Glutamatergic neuron (in vitro differentiated cells): ENCODE measurements at regions not wholly inside any gene's neighbourhood (a gene's known extent, or its start where the extent isn't known, plus 50 kb on each side); places are given as distances from the start of the nearest gene placed in this dataset.

Source experiments
- DNase-seq: peaks from one replicate; pipeline ENCODE4 v3.0.0; 2022
- H3K27ac Mint-ChIP-seq: one replicate; pipeline ENCODE4 v1.8.0; 2020; ENCODE audit warnings: mild to moderate bottlenecking, mixed read lengths, inconsistent platforms; ENCODE audit not compliant: unreplicated experiment
- H3K27me3 Mint-ChIP-seq: one replicate; pipeline ENCODE4 v1.8.0; 2020; ENCODE audit warnings: mild to moderate bottlenecking, moderate library complexity, mixed read lengths, inconsistent platforms; ENCODE audit not compliant: unreplicated experiment
- H3K36me3 Mint-ChIP-seq: one replicate; pipeline ENCODE4 v1.8.0; 2020; ENCODE audit warnings: mild to moderate bottlenecking, mixed read lengths, inconsistent platforms; ENCODE audit not compliant: unreplicated experiment
- H3K4me1 Mint-ChIP-seq: one replicate; pipeline ENCODE4 v1.8.0; 2020; ENCODE audit warnings: mild to moderate bottlenecking, low read depth, mixed read lengths, inconsistent platforms; ENCODE audit not compliant: unreplicated experiment
- H3K4me3 Mint-ChIP-seq: one replicate; pipeline ENCODE4 v1.8.0; 2020; ENCODE audit warnings: mild to moderate bottlenecking, mixed read lengths, inconsistent platforms; ENCODE audit not compliant: unreplicated experiment
- H3K9me3 Mint-ChIP-seq: one replicate; pipeline ENCODE4 v1.8.0; 2020; ENCODE audit warnings: mild to moderate bottlenecking, moderate library complexity, mixed read lengths, inconsistent platforms; ENCODE audit not compliant: unreplicated experiment
- TF ChIP-seq, protein P1 (sequence below): fragments of 200-600 bp; sonication (generic); IDR thresholded peaks from one replicate; pipeline ENCODE4 v1.5.0; 2021; ENCODE audit not compliant: partially characterized antibody, unreplicated experiment

DNA sequence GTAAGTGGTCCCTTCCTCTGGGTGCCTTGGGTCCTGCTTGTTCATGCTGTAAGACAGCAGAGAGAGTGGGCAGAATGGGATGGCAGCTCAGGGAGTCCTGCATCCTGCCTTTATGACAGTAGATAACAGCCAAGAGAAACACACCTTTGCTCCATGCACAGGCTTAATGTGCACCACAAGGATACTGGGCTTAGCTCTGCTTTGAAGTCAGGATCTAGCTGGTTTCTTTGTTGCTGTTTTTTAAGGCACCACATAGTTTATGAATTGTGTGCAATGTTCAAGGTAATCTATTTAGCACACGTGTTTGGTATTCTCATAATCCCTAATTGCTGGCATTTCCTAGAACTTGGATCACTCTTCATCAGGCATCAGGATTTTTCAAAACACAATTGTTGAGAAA is 239.5 kb upstream of the DCN start:
- Mint-ChIP-seq H3K4me3 (no peak overlapping the region), H3K27ac (no peak overlapping the region), H3K4me1 (peaks cover 9% of the 10 kb centered on the region), H3K27me3 (no peaks in the 10 kb centered on the region), H3K9me3 (no peaks in the 10 kb centered on the region), H3K36me3 (no peaks in the 10 kb centered on the region)
- TF ChIP-seq, protein P1, sequence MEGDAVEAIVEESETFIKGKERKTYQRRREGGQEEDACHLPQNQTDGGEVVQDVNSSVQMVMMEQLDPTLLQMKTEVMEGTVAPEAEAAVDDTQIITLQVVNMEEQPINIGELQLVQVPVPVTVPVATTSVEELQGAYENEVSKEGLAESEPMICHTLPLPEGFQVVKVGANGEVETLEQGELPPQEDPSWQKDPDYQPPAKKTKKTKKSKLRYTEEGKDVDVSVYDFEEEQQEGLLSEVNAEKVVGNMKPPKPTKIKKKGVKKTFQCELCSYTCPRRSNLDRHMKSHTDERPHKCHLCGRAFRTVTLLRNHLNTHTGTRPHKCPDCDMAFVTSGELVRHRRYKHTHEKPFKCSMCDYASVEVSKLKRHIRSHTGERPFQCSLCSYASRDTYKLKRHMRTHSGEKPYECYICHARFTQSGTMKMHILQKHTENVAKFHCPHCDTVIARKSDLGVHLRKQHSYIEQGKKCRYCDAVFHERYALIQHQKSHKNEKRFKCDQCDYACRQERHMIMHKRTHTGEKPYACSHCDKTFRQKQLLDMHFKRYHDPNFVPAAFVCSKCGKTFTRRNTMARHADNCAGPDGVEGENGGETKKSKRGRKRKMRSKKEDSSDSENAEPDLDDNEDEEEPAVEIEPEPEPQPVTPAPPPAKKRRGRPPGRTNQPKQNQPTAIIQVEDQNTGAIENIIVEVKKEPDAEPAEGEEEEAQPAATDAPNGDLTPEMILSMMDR, result no peak
- no peak for DNase-seq

GRCh38 chr12:91419809-91420208 is 237.2 kb upstream of the DCN start:
- TF ChIP-seq, protein P1, result no peak
- no peaks in the 10 kb centered on the region for H3K9me3 Mint-ChIP-seq
- no peaks in the 10 kb centered on the region for H3K36me3 Mint-ChIP-seq
- peak overlapping the region; percentile 16 for H3K27ac Mint-ChIP-seq
- H3K27me3 Mint-ChIP-seq, result no peaks in the 10 kb centered on the region
- no peak overlapping the region for H3K4me3 Mint-ChIP-seq
- peaks cover 9% of the 10 kb centered on the region for H3K4me1 Mint-ChIP-seq
- no peak for DNase-seq

- H3K4me1 Mint-ChIP-seq, result peaks cover 13% of the 10 kb centered on the region
- no peak overlapping the region for H3K27ac Mint-ChIP-seq
- H3K4me3 Mint-ChIP-seq, result no peak overlapping the region
- no peaks in the 10 kb centered on the region for H3K27me3 Mint-ChIP-seq
- TF ChIP-seq, protein P1, result no peak
- no peaks in the 10 kb centered on the region for H3K9me3 Mint-ChIP-seq
- no peak for DNase-seq
- H3K36me3 Mint-ChIP-seq, result no peaks in the 10 kb centered on the region
Measured at GRCh38 chr12:91418221-91419090, 235.8 kb upstream of the DCN start.

- no peak for DNase-seq
- peaks cover 8% of the 10 kb centered on the region for H3K4me1 Mint-ChIP-seq
- H3K27me3 Mint-ChIP-seq, result no peaks in the 10 kb centered on the region
- H3K9me3 Mint-ChIP-seq, result no peaks in the 10 kb centered on the region
- no peak overlapping the region for H3K27ac Mint-ChIP-seq
- TF ChIP-seq, protein P1, result no peak
- H3K36me3 Mint-ChIP-seq, result no peaks in the 10 kb centered on the region
- no peak overlapping the region for H3K4me3 Mint-ChIP-seq
Measured at GRCh38 chr12:91417650-91418049, 235.0 kb upstream of the DCN start.

GRCh38 chr12:91414636-91415035 is 232.0 kb upstream of the DCN start:
- peaks cover 6% of the 10 kb centered on the region for H3K4me1 Mint-ChIP-seq
- H3K36me3 Mint-ChIP-seq, result no peaks in the 10 kb centered on the region
- H3K4me3 Mint-ChIP-seq, result no peak overlapping the region
- TF ChIP-seq, protein P1, result no peak
- no peaks in the 10 kb centered on the region for H3K9me3 Mint-ChIP-seq
- H3K27me3 Mint-ChIP-seq, result no peaks in the 10 kb centered on the region
- H3K27ac Mint-ChIP-seq, result no peak overlapping the region
- DNase-seq, result no peak
